Suprapubic skin (tissue), 4 donors: ENCODE measurements at regions not wholly inside any gene's neighbourhood (a gene's known extent, or its start where the extent isn't known, plus 50 kb on each side); places are given as distances from the start of the nearest gene placed in this dataset.

ENCODE experiments used
- DNase-seq, 2 donors: peaks; one replicate each; pipeline ENCODE4 v3.0.0-alpha.2; 2019; ENCODE audit warnings: low spot score in 2 of 2
- H3K27ac ChIP-seq: fragments of 200-600 bp; sonication (generic); one replicate; pipeline ENCODE4 v1.5.1; 2019
- H3K27me3 ChIP-seq: fragments of 200-600 bp; sonication (generic); one replicate; pipeline ENCODE4 v1.5.1; 2019
- H3K36me3 ChIP-seq: fragments of 200-600 bp; sonication (generic); one replicate; pipeline ENCODE4 v1.5.1; 2019
- H3K4me1 ChIP-seq: fragments of 200-600 bp; sonication (generic); one replicate; pipeline ENCODE4 v1.5.1; 2019
- H3K4me3 ChIP-seq: fragments of 200-600 bp; sonication (generic); one replicate; pipeline ENCODE4 v1.5.1; 2019; ENCODE audit warnings: mild to moderate bottlenecking
- H3K9me3 ChIP-seq: fragments of 200-600 bp; sonication (generic); one replicate; pipeline ENCODE4 v1.5.1; 2019
- EP300 ChIP-seq: sonication (generic); formaldehyde crosslinking; IDR thresholded peaks from one replicate; pipeline ENCODE4 v1.6.1; 2017; ENCODE audit warnings: antibody characterized with exemption
- POLR2A ChIP-seq, 2 donors: fragments of 450-650 bp; IDR thresholded peaks; one replicate each; pipeline ENCODE4 v1.6.1; 2017; ENCODE audit warnings: antibody characterized with exemption in 2 of 2, mild to moderate bottlenecking in 2 of 2, moderate library complexity in 2 of 2
- POLR2AphosphoS5 ChIP-seq, 3 donors: sonication (generic); formaldehyde crosslinking; IDR thresholded peaks; one replicate each; pipeline ENCODE4 v1.6.1; 2017; ENCODE audit warnings: antibody characterized with exemption in 3 of 3
- WGBS: methylation state at CpG from one replicate; pipeline ENCODE4 v1.1.5; 2018; 5-methylcytosine and 5-hydroxymethylcytosine counted together
- TF ChIP-seq, protein P1 (sequence below), 2 donors: fragments of 200-600 bp in 1 of 2; fragments of 450-650 bp in 1 of 2; sonication (generic) in 1 of 2; IDR thresholded peaks; one replicate each; pipeline ENCODE4 v1.5.1; 2016 to 2019; ENCODE audit warnings: antibody characterized with exemption in 2 of 2, mild to moderate bottlenecking in 1 of 2, moderate library complexity in 1 of 2

DNA sequence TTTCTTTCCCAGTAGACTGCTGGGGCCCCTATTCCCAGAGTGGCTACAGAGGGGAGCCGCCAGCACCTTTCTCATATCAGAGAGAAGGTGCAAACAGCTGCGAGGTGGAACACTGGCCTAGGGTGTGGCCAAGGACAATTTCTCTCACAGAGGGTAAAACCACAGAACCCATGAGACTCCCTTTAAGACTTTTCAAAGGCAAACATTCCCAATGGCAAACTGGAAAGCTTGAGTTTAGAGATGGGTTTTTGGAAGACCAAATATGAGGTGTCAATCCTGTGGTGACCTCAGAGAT, 335.1 kb upstream of the PIK3R1 start:
- no peak for TF ChIP-seq EP300
- TF ChIP-seq, protein P1, sequence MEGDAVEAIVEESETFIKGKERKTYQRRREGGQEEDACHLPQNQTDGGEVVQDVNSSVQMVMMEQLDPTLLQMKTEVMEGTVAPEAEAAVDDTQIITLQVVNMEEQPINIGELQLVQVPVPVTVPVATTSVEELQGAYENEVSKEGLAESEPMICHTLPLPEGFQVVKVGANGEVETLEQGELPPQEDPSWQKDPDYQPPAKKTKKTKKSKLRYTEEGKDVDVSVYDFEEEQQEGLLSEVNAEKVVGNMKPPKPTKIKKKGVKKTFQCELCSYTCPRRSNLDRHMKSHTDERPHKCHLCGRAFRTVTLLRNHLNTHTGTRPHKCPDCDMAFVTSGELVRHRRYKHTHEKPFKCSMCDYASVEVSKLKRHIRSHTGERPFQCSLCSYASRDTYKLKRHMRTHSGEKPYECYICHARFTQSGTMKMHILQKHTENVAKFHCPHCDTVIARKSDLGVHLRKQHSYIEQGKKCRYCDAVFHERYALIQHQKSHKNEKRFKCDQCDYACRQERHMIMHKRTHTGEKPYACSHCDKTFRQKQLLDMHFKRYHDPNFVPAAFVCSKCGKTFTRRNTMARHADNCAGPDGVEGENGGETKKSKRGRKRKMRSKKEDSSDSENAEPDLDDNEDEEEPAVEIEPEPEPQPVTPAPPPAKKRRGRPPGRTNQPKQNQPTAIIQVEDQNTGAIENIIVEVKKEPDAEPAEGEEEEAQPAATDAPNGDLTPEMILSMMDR (IDR thresholded peaks at IDR 0.05), result no peak
- no peak for TF ChIP-seq POLR2AphosphoS5 (IDR thresholded peaks at IDR 0.05)
- TF ChIP-seq POLR2A (IDR thresholded peaks at IDR 0.05), result no peak
- Histone ChIP-seq H3K36me3 (no peaks in the 10 kb centered on the region), H3K9me3 (no peaks in the 10 kb centered on the region), H3K27me3 (no peaks in the 10 kb centered on the region), H3K4me3 (no peak overlapping the region), H3K27ac (peak overlapping the region; percentile 22), H3K4me1 (peaks cover 27% of the 10 kb centered on the region)
- no peak for DNase-seq
- 91% methylated on average over 2 of the region's 2 CpGs for WGBS

DNA sequence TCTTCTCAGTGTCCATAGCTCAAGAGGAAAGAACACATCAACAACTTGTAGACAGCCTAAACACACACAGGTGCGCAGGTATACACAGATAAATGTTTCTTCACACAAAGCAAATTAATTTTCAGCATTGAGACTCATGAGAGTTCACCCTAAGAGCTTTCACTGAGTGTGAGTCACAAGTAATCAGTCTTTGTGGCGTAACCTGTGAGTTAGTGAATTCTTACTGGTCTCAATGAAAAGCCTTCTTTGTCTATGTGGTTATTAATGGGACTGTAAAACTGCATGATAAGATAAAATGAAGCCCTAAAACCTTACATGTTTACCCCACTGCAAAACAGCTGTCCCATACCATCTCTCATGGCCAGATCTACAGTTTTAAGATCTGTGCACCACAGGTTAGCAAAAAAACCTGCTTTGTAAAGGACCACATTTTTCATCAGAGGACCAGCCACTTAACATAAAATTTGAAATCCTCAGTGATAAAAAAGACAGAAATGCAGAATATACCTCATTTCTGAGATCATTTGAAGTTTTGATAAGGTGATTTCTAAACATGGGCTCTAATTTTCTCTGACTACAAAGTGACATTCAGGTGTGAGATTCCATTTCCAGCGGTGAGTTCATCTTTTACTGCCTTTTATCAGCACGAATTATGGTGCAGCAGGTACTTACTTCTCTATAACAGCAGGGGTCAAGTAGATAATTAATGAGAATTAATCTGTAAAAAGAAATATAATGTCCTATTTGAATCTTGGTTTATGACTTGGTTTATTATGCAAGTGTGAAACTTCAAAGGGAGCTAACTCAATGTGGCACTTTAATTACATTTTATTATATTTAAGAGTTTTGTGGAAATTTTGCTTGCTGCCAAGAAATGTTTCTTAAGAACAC, 335.7 kb upstream of the PIK3R1 start:
- DNase-seq, result no peak
- no peak overlapping the region for H3K4me3 ChIP-seq
- H3K9me3 ChIP-seq, result no peaks in the 10 kb centered on the region
- no peaks in the 10 kb centered on the region for H3K27me3 ChIP-seq
- H3K4me1 ChIP-seq, result peaks cover 27% of the 10 kb centered on the region
- H3K27ac ChIP-seq, result peak overlapping the region; percentile 67
- TF ChIP-seq, protein P1 (IDR thresholded peaks at IDR 0.05), result no peak
- no peak for TF ChIP-seq POLR2AphosphoS5 (IDR thresholded peaks at IDR 0.05)
- no peak for TF ChIP-seq EP300
- no peaks in the 10 kb centered on the region for H3K36me3 ChIP-seq
- 85% methylated on average over 4 of the region's 4 CpGs for WGBS

DNA sequence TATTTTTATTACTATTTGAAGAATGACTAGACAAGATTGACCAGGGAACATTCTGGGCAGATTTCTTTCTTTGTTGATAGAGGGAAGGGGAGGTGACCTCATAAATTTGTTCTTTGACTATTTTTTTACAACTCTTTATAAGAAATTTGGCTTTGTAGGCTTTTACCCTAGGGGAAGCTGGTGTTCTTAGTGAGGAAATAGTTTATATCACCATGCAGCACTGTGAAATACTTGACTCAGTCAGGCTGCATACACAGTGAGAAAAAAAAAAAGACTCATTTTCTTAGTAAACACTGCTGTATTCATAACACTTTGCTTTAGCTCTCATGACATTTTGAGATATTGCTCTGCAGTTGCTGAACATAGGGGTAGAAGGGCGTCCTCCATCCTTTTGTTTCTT, 336.6 kb upstream of the PIK3R1 start:
- Histone ChIP-seq H3K27ac (peak overlapping the region; percentile 67), H3K36me3 (no peaks in the 10 kb centered on the region), H3K4me3 (no peak overlapping the region), H3K4me1 (peaks cover 27% of the 10 kb centered on the region), H3K27me3 (no peaks in the 10 kb centered on the region), H3K9me3 (no peaks in the 10 kb centered on the region)
- DNase-seq, result no peak
- 76% methylated on average over 1 of the region's 1 CpG for WGBS
- no peak for TF ChIP-seq EP300
- TF ChIP-seq POLR2A (IDR thresholded peaks at IDR 0.05), result no peak
- TF ChIP-seq, protein P1 (IDR thresholded peaks at IDR 0.05), result no peak
- TF ChIP-seq POLR2AphosphoS5 (IDR thresholded peaks at IDR 0.05), result no peak

DNA sequence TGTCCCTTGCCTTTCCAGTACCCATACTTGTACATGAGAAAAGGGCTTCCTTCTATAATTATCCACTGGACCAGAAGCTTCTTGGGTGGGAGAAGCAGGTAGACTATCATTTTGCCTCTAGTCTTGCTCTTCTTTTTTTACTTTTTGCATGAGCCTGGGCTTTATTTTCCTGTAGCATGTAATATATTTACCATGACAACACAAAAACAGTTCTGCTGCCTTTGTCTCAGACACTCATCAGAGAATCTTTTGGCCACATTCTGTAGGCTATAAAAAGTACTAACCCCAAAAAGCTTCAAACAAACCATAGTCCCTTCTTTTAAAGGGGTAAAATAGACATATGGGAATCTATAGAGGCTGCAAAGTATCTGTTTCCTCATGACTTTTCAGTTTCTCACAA, 339.2 kb upstream of the PIK3R1 start:
- no peak for TF ChIP-seq EP300
- no peak for TF ChIP-seq POLR2A (IDR thresholded peaks at IDR 0.05)
- no peak for TF ChIP-seq POLR2AphosphoS5 (IDR thresholded peaks at IDR 0.05)
- TF ChIP-seq, protein P1 (IDR thresholded peaks at IDR 0.05), result no peak
- Histone ChIP-seq H3K36me3 (no peaks in the 10 kb centered on the region), H3K27ac (no peak overlapping the region), H3K4me3 (no peak overlapping the region), H3K27me3 (no peaks in the 10 kb centered on the region), H3K4me1 (peaks cover 22% of the 10 kb centered on the region), H3K9me3 (no peaks in the 10 kb centered on the region)
- DNase-seq, result no peak

DNA sequence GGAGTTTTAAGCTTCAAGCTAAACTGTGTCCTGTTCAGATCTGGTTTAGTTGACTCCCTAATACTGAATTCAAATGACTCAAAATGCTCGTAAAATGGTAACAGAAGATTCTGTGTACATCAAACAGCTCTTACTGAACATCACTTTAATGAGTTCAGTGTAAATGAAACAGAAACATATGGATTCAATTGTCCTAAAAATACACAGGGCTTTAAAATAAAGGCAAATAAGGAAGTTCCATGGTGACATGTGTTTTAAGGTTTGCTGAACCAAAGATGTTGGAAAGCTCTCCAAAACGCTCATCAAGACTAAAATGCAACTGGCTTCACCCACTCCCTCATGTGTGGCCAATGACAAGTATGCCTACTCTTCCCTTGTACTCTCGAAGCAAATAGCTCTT, 340.0 kb upstream of the PIK3R1 start:
- DNase-seq, result no peak
- Histone ChIP-seq H3K36me3 (no peaks in the 10 kb centered on the region), H3K27me3 (no peaks in the 10 kb centered on the region), H3K27ac (no peak overlapping the region), H3K4me3 (no peak overlapping the region), H3K9me3 (no peaks in the 10 kb centered on the region), H3K4me1 (peaks cover 15% of the 10 kb centered on the region)
- no peak for TF ChIP-seq POLR2AphosphoS5 (IDR thresholded peaks at IDR 0.05)
- no peak for TF ChIP-seq EP300
- TF ChIP-seq, protein P1 (IDR thresholded peaks at IDR 0.05), result no peak
- TF ChIP-seq POLR2A (IDR thresholded peaks at IDR 0.05), result no peak
- 68% methylated on average over 3 of the region's 3 CpGs for WGBS
